ENCODE measurements at regions not wholly inside any gene's neighbourhood (a gene's known extent, or its start where the extent isn't known, plus 50 kb on each side); places are given as distances from the start of the nearest gene placed in this dataset.
A peak's percentile ranks its signal among the peaks of the same experiment; 100 is the strongest.

DNA sequence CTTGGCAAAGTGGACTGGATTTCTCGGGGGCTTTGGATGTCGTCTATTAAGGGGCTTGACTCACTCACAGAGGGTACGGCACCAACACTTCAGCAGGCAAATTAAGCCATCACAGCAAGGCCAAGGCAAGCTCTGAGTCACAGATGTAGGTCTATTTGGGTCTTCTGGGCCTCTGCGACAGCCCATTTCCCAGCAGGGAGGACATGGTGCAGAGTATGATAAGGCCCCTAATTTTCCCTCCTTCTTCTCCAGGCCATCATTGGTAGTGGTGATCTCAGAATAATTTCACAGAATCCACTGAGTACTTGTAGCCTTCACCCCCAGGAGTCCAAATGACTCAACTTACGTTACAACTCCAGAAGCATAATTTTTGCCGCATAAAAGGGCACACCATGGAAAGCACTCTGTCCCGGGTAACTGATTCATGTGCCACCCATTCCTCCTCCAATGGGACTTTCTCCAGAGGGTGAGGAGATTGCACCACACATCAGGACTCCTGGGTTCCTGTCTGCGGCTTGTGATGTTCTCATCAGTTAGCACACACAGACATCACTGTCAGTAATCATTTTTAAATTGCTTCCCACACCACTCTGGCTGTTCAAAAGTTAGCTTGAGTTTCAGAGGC is 164.9 kb downstream of the TXNL1 start:
- no peak for TF ChIP-seq EZH2 (IDR thresholded peaks at IDR 0.05; ENCODE audit: low read length, missing control alignments)
- TF ChIP-seq, protein P1, sequence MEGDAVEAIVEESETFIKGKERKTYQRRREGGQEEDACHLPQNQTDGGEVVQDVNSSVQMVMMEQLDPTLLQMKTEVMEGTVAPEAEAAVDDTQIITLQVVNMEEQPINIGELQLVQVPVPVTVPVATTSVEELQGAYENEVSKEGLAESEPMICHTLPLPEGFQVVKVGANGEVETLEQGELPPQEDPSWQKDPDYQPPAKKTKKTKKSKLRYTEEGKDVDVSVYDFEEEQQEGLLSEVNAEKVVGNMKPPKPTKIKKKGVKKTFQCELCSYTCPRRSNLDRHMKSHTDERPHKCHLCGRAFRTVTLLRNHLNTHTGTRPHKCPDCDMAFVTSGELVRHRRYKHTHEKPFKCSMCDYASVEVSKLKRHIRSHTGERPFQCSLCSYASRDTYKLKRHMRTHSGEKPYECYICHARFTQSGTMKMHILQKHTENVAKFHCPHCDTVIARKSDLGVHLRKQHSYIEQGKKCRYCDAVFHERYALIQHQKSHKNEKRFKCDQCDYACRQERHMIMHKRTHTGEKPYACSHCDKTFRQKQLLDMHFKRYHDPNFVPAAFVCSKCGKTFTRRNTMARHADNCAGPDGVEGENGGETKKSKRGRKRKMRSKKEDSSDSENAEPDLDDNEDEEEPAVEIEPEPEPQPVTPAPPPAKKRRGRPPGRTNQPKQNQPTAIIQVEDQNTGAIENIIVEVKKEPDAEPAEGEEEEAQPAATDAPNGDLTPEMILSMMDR (conservative IDR thresholded peaks at IDR 0.05 in 1 of 2, IDR thresholded peaks at IDR 0.05 in 1 of 2; ENCODE audit: low read depth in 1 of 2, low read length in 2 of 2), result no peak
- Histone ChIP-seq H4K20me1 (ENCODE audit: control insufficient read depth, extremely low read depth, insufficient read depth, low read length) (no peaks in the 10 kb centered on the region), H2AFZ (ENCODE audit: low read length) (no peak overlapping the region), H3K4me1 (ENCODE audit: control insufficient read depth, extremely low read depth, insufficient read depth, low read length) (no peaks in the 10 kb centered on the region), H3K4me2 (ENCODE audit: extremely low read depth, insufficient read depth, low read length) (no peak overlapping the region), H3K4me3 (replicated peaks in 1 of 4; ENCODE audit: control extremely low read depth in 1 of 4, insufficient read depth in 1 of 4, low read depth in 3 of 4, low read length in 4 of 4) (no peak overlapping the region), H3K27ac (ENCODE audit: insufficient read depth, low read length) (no peak overlapping the region), H3K79me2 (ENCODE audit: control insufficient read depth, insufficient read depth, low read length) (no peaks in the 10 kb centered on the region), H3K36me3 (ENCODE audit: control insufficient read depth, insufficient read depth, low read length) (no peaks in the 10 kb centered on the region), H3K9ac (ENCODE audit: insufficient read depth, low read length) (no peak overlapping the region), H3K9me3 (ENCODE audit: control insufficient read depth, insufficient read depth, low read depth, low read length) (no peaks in the 10 kb centered on the region), H3K27me3 (ENCODE audit: control insufficient read depth, insufficient read depth, low read length) (no peaks in the 10 kb centered on the region)
- DNase-seq (ENCODE audit: low read depth in 2 of 2), result no peak

DNA sequence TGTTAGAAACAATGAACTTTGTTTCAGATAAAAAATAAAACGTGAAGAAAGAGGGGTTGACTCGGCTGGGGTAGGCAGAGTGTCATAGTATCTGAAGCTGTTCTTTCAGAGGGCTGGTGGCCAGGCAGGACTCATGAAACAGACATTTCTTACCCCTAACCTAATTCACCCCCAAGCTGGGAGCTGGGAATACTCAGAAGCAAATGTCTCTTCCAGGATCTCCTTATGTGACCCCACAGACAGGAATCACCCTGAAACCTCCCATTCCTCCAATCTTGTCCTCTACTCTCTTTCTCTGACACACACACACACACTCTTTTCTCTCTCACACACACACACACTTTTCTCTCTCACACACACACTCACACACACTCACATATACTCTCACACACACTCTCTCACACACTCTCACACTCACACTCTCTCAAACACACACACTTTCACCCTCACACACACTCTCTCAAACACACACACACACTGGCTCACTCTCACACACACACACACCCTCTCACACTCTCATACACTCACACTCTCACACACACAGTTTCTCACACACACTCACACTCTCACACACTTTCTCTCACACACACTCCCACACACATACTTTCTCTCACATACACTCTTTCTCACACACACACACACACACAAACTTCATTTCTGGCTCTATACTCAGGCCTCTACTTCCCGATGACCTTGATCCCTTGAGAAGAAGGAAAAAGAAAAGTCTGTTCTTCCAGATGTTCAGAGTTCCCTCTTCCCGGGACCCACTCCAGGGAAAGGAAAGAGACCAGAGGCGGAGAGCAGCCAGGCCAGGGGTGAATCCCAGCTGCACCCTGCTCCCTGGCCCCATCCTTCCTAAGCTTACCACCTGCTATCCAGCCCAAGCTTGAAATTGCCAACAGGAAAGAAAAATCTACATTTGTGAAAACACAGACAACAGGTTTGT is 167.7 kb downstream of the TXNL1 start:
- H3K4me3 ChIP-seq (replicated peaks in 1 of 4; ENCODE audit: control extremely low read depth in 1 of 4, insufficient read depth in 1 of 4, low read depth in 3 of 4, low read length in 4 of 4), result no peak overlapping the region
- no peaks in the 10 kb centered on the region for H3K27me3 ChIP-seq (ENCODE audit: control insufficient read depth, insufficient read depth, low read length)
- DNase-seq (ENCODE audit: low read depth in 2 of 2), result no peak

DNA sequence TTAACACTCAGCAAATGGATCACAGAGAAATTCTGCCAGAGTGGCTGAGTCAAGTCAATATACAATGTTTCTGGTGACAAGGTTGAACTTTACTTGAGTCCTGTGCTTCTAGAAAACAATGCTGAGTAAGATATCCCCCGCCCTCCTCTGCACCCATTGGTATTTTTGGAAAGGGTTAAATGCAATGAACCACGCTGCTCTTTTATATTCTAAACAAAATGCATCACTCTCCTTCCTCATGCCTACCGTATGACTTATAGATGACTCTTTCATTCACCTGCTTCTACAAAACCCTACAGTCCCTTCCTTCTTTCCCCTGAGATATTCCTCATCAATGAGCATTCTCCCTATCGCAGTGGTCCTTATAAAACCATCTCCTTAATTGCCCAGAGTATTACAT is 168.8 kb downstream of the TXNL1 start:
- DNase-seq (ENCODE audit: low read depth in 2 of 2), result peak in 1 of 2 donors; percentile 6
- Histone ChIP-seq H3K9me3 (ENCODE audit: control insufficient read depth, insufficient read depth, low read depth, low read length) (no peaks in the 10 kb centered on the region), H3K27me3 (ENCODE audit: control insufficient read depth, insufficient read depth, low read length) (no peaks in the 10 kb centered on the region), H3K4me3 (replicated peaks in 1 of 4; ENCODE audit: control extremely low read depth in 1 of 4, insufficient read depth in 1 of 4, low read depth in 3 of 4, low read length in 4 of 4) (no peak overlapping the region), H3K36me3 (ENCODE audit: control insufficient read depth, insufficient read depth, low read length) (no peaks in the 10 kb centered on the region), H3K79me2 (ENCODE audit: control insufficient read depth, insufficient read depth, low read length) (no peaks in the 10 kb centered on the region), H3K4me2 (ENCODE audit: extremely low read depth, insufficient read depth, low read length) (no peak overlapping the region), H2AFZ (ENCODE audit: low read length) (no peak overlapping the region), H3K9ac (ENCODE audit: insufficient read depth, low read length) (no peak overlapping the region), H3K27ac (ENCODE audit: insufficient read depth, low read length) (no peak overlapping the region), H3K4me1 (ENCODE audit: control insufficient read depth, extremely low read depth, insufficient read depth, low read length) (no peaks in the 10 kb centered on the region), H4K20me1 (ENCODE audit: control insufficient read depth, extremely low read depth, insufficient read depth, low read length) (no peaks in the 10 kb centered on the region)
- TF ChIP-seq, protein P1 (conservative IDR thresholded peaks at IDR 0.05 in 1 of 2, IDR thresholded peaks at IDR 0.05 in 1 of 2; ENCODE audit: low read depth in 1 of 2, low read length in 2 of 2), result no peak
- no peak for TF ChIP-seq EZH2 (IDR thresholded peaks at IDR 0.05; ENCODE audit: low read length, missing control alignments)

More for the DNA sequence above, 167.7 kb downstream of the TXNL1 start:
- Histone ChIP-seq H3K4me1 (ENCODE audit: control insufficient read depth, extremely low read depth, insufficient read depth, low read length) (no peaks in the 10 kb centered on the region), H3K36me3 (ENCODE audit: control insufficient read depth, insufficient read depth, low read length) (no peaks in the 10 kb centered on the region), H3K9ac (ENCODE audit: insufficient read depth, low read length) (no peak overlapping the region), H3K27ac (ENCODE audit: insufficient read depth, low read length) (no peak overlapping the region), H3K9me3 (ENCODE audit: control insufficient read depth, insufficient read depth, low read depth, low read length) (no peaks in the 10 kb centered on the region), H3K79me2 (ENCODE audit: control insufficient read depth, insufficient read depth, low read length) (no peaks in the 10 kb centered on the region), H3K4me2 (ENCODE audit: extremely low read depth, insufficient read depth, low read length) (no peak overlapping the region), H2AFZ (ENCODE audit: low read length) (no peak overlapping the region), H4K20me1 (ENCODE audit: control insufficient read depth, extremely low read depth, insufficient read depth, low read length) (no peaks in the 10 kb centered on the region)
- TF ChIP-seq EZH2 (IDR thresholded peaks at IDR 0.05; ENCODE audit: low read length, missing control alignments), result no peak
- TF ChIP-seq, protein P1 (conservative IDR thresholded peaks at IDR 0.05 in 1 of 2, IDR thresholded peaks at IDR 0.05 in 1 of 2; ENCODE audit: low read depth in 1 of 2, low read length in 2 of 2), result no peak

Measured in fibroblast of lung (primary cell).